ENCODE measurements at regions not wholly inside any gene's neighbourhood (a gene's known extent, or its start where the extent isn't known, plus 50 kb on each side); places are given as distances from the start of the nearest gene placed in this dataset.

DNA sequence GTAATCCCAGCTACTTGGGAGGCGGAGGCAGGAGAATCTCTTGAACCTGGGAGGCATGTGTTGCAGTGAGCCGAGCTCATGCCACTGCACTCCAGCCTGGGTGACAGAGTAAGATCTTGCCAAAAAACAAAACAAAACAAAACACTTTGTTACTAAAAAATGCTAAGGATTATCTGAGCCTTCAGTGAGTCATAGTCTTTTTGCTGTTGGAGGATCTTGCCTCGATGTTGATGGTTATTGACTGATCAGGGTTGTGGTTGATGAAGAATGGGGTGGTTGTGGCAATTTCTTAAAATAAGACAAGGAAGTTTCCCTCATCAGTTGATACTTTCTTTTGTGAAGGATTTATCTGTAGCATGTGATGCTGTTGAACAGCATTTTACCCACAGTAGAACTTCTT lies 196.8 kb upstream of the HDDC2 start:
- peak; percentile 60 for DNase-seq

DNA sequence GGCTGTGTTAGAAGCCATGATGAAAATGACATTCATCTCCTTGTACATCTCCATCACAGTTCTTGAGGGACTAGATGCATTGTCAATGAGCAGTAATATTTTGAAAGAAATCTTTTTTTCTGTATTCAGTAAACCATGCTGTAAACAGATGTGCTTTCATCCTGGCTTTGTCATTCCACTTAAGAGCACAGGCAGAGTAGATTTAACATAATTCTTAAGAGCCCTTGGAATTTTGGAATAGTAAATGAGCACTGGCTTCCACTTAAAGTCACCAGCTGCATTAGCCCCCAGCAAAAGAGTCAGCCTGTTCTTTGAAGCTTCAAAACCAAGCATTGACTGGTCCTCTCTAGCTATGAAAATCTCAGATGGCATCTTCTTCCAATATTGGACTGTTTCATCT lies 197.8 kb upstream of the HDDC2 start:
- no peak for DNase-seq

DNA sequence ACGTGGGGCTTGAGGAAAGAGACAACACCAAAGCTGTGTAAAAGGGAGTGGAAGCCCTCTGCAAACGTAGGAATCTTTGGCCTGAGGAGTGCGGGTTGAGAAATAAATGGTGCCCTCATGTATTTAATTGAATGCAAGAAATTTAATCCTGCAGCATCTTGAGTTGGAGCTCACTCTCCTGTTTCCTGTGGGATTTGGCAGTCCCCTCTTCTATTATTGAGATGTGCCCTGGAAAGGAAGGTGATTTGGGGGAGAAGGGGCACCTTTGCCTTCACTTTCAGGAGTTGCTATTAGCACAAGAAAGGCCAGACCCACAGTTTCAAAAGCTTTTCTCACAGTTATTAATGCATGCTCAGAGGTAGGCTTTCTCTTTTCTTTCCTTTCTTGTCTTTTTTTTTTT lies 201.4 kb upstream of the HDDC2 start:
- DNase-seq: no peak

DNA sequence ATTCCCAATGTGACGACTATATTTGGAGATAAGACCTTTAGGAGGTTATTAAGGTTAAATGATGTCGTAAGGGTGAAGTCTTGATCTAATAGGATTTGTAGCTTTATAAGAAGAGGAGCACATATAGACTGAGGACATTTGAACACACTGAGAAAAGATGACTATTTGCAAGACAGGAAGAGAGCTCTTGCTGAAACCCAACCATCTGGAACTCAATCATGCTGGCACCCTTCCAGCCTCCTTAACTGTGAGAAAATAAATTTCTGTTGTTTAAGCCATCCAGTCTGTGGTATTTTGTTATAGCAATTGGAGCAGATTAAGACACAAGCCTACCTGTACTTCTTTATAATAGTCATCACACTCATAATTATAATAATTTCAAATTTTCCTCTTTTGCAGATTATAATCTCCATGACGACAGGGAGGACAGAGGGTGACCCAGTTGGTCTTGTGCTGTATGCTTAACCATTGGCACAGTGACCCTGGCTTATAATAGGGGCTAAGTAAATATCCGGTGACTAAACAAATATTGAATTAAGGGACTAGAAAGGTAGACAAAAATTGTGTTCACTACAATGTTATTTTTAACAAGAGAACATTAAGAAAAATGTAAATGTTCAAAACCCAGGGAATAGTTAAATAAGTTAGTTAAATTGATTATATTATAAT lies 206.4 kb upstream of the HDDC2 start:
- peak; percentile 65 for DNase-seq

DNA sequence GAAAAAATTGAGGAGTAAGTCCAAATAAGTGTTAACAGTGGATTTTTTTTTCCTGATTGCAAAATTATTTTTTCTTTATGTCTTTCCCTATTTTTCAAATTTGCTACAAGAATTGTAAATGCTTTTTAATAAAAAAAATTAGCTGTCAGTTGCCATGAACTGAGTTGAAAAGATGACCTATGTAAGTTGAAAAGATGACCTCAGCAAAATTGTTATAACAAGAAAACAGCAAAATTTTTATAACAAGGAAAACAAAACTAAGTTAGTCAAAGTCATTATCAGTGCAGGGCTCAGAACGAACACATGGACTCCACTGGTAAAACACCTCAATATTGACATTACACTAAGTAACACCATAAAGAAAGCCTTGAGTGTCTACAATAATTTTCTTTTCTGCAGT lies 207.0 kb upstream of the HDDC2 start:
- no peak for DNase-seq

DNA sequence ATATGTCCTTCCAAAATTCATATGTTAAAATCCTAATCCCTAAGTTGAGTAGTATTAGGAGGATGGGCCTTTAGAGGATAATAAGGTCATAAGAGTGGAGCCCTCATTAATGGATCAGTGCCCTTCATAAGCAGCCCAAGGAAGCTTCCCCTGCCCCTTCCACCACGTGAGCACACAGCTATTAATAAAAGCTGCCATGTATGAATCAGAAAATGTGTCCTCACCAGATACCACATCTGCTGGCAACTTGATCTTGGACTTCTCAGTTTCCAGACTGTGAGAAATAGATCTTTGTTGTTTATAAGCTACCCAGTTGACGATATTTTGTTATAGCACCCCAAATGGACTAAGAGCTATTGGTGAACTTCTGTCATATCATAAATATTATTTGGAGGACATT lies 207.7 kb upstream of the HDDC2 start:
- DNase-seq: no peak

DNA sequence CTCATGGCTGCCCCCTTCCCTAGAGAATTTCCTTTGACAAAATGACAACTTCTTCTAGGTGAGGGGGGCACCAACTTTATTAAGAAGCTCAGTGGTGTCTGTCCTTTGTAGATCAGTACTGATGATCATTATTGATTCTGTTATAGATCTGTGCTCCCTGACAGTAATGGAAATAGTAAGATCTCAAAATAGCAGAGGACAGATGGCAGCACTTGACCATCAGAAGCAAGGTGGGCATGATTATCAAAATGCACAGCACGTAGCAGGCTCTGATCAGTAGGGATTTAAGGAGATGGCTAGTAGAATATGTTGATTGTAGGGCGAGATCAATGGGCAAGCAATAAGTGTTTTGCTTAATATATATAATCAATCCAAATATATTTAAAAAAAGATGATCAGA lies 208.6 kb upstream of the HDDC2 start:
- no peak for DNase-seq

DNA sequence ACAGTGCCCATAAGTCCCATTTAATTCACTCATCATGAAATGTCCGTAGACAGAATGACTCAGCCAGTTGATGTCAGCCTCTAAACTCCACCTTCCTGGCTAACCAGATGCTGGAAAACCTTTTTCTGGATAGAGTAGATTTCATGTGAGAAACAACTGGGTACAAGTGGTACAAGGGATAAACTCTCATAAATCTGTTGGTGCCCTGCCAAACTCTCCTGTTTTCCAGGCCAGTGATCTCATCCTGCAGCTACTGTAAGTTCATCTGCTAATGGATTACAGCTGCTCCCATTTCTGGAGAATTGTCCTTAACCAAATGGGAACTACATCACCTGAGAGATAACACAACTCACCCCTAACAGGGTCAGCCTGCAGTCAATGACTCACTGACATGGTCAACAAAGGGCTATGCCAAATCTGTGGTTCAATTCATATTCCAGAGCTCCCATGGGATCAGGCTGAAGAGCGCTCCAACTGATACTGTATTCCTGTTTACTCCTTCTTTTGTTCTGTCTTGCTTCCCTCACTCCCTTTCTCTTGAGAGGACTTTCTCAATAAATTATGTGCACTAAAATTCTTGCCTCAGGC lies 210.1 kb upstream of the HDDC2 start:
- peak; percentile 67 for DNase-seq

DNA sequence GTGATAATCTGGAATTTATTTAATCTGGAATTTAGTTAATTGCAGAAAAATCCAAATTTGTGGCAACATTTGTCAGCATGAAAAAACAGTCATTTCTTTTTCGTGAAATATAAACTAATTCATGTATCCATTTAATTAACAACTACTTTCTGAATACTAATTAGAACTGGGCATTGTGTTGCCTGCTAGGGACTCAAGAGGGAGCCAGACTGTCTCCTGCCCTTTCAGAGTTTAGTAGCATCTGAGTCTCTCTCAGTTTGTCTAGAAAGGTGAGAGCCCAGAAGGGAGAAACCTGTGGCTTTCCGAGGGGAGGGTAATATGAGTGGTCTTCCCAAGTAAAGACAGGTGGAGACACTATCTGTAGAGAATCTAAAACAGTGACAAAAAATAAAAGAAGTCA lies 210.9 kb upstream of the HDDC2 start:
- no peak for DNase-seq

DNA sequence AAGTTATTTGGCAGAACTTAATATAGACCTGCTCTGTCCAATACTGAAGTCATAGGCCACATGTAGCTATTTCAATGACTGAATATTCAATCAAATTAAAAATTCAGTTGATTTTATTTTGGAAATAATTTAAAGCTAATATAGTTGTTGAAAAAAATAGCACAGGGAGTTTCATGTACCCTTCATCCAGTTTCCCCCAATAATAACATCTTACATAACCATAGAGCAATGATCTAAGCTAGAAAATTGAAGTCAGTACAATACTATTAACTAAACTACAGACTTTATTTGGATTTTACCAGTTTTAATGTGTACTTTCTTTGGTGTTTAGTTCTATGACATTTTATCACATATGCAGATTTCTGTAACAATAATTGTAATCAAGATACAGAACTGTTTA lies 212.2 kb upstream of the HDDC2 start:
- no peak for DNase-seq

DNA sequence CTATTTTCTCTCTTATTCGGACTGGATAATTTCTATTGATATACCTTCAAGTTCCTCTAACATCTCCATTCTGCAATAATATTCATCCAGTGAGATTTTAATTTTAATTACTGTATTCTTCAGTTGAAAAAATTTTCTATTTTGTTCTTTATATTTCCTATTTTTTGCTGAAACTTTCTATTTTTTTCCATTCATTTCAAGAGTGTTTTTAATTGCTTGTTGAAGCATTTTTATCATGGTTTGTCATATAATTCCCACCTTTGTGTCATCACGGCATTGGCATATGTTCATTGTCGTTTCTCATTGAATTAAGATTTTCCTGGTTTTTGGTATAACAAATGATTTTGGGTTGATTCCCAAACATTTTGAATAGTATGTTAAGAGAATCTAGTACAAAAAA lies 214.9 kb upstream of the HDDC2 start:
- DNase-seq: no peak

DNA sequence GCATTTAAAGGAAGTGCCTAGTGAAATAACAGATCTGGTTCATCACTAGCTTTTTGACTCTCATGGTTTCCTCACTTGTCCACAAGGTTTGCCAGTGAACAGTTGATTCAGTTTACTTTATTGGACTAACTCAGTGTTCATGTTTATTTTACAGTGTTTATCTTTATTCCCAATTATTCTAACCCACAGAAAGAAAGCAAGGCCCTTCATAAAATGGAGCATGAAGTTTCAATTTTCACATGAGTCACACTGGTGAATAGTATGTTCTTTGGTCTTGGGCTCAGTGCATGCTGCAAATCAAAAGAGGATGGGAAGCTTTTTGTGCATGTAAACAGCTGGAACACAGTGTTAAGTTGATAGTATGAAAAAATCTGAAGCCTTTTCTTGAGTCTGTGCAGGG lies 217.6 kb upstream of the HDDC2 start:
- DNase-seq: peak; percentile 34

DNA sequence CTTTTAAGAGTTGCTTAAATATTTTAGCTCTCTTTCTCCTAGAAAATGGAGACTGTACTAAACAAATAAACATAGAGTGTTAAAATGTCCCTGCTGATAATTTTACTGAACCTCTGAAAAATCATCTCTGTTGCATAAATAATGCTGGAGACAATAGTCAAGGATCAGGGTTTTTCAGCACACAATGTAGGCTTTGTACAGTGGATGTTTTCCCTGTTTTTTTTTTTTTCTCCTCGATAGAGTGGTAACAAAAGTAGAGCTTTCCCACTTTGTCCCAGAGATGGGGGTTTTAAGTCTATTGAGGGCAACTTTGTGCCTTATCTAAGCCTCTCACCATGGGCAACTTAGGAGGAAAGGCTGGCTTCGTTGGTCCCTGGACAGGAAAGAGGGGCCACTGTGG lies 222.6 kb upstream of the HDDC2 start:
- DNase-seq: no peak

DNA sequence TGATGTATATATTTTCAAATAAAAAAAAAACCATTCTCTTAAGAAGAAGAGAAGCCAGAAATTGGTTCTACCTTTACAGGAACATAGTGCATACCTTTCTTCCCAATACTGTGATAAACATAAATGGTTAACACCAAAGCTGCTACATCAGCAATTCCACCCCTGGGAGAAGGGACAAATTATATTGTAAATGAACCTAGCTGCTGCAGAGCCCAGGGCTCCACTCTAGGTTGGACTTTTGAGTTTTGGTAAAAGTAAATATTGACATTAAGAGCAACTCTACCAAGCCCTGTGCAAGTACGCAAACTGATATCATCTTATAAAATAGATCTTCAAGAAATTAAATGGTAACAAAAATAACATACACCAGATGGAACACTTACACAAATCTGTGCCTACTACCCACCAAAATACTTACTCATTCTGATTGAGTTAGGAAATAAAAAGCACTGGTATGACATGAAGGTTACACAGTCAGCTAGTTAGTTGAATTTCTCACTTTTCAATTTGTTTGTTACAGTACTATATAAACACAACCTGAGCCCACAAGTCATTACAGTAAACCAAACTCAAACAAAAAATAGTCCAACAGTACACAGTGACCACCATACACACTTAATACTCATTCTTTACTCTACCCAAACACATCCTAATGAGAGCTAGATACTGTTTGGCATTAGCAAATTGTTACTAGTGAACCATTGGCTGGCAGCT lies 223.3 kb upstream of the HEY2 start:
- no peak for DNase-seq

DNA sequence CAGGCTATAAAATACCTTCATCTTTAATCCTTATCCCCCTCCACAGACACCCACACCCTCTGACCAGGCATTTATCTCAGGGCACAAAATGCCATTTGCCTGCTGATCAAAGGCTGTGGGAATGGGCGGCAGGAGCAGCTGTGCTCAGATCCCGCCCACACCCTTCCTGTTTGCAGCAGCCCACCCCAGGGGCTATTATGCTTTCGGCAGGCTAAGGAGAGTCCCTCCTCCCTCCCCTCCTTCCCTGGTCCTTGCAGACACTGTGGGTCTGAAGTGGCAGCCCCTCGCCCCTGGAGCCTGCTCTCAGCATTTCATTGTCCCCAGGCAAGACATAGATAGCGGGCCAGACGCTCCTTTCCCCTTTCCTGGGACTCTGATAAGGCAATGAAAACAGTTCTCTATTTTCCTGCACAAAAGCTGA lies 220.8 kb upstream of the HEY2 start:
- DNase-seq: no peak

DNA sequence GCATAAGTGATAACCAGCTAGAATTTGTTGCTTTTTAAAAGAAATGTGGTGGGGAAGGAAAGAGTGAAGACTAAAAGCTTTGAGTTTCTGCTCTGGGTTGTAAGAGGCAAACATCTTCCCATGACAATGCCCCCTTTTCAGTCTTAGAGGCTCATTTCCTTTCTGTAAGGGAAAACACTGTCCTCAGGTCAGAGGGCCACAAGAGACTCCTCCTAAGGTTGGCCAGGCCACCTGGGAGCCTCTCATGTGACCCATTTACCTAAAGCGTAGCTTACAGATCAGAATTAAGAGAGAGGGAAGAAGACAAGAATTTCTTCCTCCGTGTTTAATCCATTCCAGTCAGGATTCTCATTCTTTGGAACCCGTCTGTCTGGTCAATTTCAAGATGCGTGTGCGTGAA lies 220.4 kb upstream of the HEY2 start:
- DNase-seq: no peak

DNA sequence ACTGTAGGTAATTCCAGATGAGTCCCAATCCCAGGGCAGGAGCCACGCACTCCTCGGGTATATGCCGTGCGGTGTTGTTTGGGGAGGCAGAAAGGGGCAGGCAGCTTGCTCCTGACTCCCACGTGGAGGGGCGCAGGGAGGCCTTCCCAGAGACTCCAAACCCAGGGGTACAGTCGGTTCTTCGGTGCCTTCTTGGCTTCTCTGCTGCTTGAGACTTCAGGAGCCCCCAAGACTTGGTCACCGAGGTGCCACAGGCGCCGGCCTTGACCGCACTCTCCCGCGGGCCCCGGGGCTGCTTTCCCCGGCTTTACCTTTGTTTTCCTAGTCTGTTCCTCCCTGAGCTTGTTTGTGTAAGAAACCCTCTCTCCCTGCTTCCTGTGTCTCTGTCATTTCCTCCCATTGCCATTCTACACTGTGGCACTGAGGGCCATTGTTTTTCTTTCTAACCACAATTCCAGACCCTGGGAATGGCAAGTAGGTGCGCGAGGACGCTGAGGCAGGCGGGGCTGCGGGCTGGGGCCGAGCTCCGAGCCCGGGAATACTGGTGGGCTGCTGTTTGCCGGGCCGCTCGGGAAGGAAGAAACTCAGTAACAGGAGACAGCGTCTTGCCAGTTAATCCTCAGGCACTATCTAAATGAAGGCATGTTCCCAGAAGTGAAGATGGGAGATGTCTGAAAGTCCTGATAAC lies 215.6 kb upstream of the HEY2 start:
- peak; percentile 15 for DNase-seq

DNA sequence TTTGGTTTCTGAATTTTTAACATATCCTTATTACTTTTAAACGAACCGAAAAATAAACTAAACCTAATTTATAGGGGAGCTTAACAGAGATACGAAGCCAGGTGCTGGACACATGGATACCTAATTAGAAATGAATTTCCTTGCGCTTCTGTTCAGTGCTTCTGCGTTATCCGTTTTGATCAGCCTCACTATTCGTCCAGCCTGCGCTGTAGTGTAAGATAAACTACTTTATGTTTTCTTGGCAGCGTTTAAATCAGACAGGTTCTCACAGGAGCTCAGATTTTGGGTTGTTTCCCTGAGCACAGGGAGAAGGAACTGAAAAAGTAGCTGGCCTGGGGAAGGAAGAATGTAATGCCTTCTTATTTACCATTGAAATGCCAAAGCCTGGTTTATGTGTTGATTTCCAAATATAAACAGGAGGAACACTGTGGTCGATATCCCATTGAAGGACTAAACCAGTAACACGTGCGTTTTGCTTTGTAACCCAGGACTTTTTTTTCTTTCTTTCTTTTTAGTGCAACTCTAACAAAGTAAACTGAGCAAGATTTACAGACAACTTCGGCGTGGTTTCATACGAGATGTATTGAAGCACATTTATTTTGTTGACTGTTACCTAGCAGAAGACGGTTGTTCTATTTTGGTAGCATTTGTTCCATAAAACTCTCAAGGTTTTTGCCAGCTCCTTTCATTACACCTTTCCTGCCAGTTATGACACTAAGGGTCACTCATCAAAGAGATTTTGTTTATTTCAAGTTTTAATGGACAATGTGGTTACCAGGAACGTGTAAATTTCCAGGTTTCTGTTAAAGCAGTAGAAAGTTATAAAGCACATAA lies 214.8 kb upstream of the HEY2 start:
- DNase-seq: no peak

DNA sequence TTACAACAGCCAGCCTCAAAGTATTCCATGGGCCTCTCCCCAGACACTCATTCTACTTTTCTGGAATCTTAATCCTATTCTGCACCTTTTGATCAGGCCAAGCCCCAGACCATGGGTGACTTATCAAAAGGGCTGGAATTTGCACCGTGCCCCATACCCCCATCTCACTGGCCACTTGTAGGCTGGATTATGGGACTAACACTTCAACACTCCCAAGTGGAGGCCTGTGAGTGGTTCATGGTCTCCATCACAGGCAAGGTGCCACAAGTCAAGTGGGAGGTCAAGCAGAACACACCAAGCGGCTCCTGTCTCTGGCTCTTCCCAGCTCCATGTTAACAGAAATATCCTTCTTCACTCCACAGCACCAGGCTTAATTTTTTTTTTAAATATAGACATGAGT lies 212.3 kb upstream of the HEY2 start:
- no peak for DNase-seq

DNA sequence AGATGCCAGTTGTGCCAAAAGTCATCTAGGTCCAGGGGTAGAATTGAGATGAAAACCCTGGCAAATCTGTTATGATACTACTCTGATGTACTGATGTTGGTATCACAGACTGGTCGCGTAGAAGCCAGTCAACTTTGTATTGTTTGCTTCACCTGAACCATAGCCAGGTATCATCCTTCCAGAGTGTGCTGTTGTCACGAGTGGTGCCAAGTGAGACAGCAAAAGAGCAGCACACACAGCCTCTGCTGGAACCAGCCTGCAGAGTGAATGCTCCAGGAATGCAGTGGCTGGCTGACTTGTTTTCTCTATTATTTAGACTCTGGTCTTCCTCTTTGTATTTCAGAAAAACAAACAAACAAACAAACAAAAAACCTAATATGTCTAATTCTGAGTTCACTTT lies 209.5 kb upstream of the HEY2 start:
- no peak for DNase-seq

DNA sequence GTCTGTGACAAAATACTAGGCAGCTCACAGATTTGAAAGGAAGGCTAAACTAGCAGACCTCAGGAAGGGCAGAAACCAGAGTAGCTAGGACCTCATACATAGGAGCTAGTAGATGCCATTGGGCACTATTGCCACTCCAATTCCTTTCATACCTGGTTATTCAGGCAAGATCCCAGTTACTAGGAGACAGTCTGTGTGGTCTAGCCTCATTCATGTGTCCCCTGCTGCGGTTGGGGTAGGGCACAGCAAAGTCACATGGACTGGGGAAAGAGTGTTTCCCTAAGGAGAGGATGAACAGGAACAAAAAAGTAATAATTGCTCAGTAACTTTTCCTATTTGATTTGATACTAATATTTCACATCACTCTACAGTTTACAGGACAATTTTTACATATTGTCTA lies 204.6 kb upstream of the HEY2 start:
- DNase-seq: no peak

DNA sequence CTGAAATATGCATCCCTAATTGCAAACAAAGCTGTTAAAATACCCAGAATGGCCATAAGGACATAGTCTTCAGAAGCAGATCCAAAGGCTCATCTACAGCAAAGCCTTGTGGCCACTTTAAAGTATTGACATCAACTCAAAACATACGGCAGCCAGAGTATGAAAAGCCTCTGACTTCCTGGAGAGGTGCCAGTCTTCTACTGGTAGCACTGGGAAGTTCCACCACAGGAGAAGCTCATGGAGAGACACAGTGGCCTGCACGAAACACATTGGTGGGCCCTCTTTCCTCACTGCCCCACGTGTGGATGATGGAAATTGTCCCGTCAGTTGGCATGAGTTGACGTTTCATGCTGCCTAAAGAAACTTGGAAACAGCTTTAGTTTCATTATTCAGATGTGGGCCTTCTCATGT lies 202.6 kb upstream of the HEY2 start:
- DNase-seq: peak; percentile 78

DNA sequence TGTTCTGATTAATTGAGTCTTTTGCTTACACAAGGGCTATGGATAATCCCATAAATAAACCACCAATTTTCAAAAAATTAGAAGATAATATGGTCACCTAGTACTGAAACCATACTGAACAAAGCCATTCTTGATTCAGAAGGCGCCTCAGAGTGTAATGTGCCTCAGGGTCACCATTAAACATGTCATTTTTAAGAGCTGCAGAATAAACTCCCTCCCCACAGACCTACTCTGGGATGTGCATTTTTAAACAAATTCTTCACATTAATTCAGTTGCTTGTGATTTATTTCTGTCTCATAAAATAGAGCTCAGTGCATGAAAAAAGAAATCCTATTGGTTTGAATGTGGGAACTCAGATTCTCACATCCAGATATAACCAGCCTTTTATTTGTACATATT lies 202.1 kb upstream of the HEY2 start:
- DNase-seq: no peak

Measured in fibroblast of skin of scalp (primary cell).